ENCODE measurements at regions not wholly inside any gene's neighbourhood (a gene's known extent, or its start where the extent isn't known, plus 50 kb on each side); places are given as distances from the start of the nearest gene placed in this dataset.

DNA sequence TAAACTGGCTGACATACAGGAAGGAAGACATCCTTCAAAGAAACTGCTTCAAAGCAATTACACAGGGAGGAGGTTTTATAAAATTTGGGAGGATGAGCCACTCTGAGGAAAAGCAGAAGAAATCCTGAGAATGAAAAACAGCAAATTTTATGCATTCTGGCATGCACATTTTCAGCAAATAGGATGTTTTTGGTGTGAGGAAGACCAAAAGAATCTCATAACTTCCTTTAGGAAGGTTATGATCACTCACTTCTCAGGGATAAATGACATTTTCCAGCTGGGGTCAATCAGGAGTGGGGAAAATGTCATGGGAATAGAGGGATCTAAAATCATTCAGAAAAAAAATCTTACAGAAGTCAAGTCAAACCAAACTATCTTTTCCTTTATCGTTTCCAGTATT is 371.7 kb upstream of the CNTN6 start (continued):
- TF ChIP-seq, protein P1, sequence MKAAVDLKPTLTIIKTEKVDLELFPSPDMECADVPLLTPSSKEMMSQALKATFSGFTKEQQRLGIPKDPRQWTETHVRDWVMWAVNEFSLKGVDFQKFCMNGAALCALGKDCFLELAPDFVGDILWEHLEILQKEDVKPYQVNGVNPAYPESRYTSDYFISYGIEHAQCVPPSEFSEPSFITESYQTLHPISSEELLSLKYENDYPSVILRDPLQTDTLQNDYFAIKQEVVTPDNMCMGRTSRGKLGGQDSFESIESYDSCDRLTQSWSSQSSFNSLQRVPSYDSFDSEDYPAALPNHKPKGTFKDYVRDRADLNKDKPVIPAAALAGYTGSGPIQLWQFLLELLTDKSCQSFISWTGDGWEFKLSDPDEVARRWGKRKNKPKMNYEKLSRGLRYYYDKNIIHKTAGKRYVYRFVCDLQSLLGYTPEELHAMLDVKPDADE (IDR thresholded peaks at IDR 0.05), result no peak
- TF ChIP-seq CREB1 (CRISPR knock-in tag; IDR thresholded peaks at IDR 0.05; ENCODE audit: low read depth) (no peak), EZH2phosphoT487 (IDR thresholded peaks at IDR 0.05; ENCODE audit: unreplicated experiment) (no peak), STAT1 (IDR thresholded peaks at IDR 0.05; ENCODE audit: unreplicated experiment) (no peak), EZH2 (IDR thresholded peaks at IDR 0.05; ENCODE audit: low read depth, unreplicated experiment) (no peak)

DNA sequence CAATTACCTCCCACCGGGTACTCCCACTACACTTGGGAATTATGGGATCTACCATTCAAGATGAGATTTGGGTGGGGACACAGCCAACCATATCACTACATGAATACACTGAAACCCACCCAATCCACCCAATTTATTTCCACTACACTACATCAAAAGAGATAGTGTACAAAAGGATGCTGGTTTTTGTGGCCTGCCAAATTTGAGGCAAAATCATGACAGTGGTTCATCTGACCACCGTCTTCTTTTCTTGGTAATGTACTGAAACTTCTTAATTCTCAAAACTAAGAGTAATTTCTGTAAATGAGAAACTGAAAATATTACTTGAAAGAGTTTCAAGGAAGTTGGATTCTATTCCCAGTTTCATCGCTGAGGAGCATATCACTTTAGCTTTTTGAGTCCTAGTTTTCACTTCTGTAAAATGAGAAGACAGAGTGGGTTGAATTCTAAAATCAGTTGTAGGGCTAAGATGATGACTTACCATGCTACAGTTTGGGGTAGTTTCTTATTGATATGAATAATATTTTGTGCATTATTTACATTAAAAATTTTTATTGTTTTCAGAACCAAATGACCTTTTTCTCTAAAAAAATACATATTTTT is 360.4 kb upstream of the CNTN6 start:
- H3K9me2 ChIP-seq (ENCODE audit: insufficient read depth), result no peaks in the 10 kb centered on the region
- no peak overlapping the region for H3K4me3 Mint-ChIP-seq
- DNase-seq (ENCODE audit: low spot score), result no peak
- H3K4me1 Mint-ChIP-seq, result no peaks in the 10 kb centered on the region
- no peak overlapping the region for H3K4me2 ChIP-seq
- no peak overlapping the region for H3K4me3 ChIP-seq
- no peaks in the 10 kb centered on the region for H3K27me3 ChIP-seq (ENCODE audit: insufficient read depth)
- H3K36me3 Mint-ChIP-seq (ENCODE audit: low read depth), result peaks cover 19% of the 10 kb centered on the region
- ATAC-seq, result no peak
- peaks cover 2% of the 10 kb centered on the region for H3K27me3 Mint-ChIP-seq (ENCODE audit: insufficient read depth, low read depth, poor library complexity)
- H4K20me1 ChIP-seq (replicated peaks; ENCODE audit: insufficient read depth), result no peaks in the 10 kb centered on the region
- TF ChIP-seq EZH2phosphoT487 (IDR thresholded peaks at IDR 0.05; ENCODE audit: unreplicated experiment), result no peak
- TF ChIP-seq STAT1 (IDR thresholded peaks at IDR 0.05; ENCODE audit: unreplicated experiment), result no peak
- H3K9me3 Mint-ChIP-seq, result peaks cover 75% of the 10 kb centered on the region
- H3K79me2 ChIP-seq (replicated peaks; ENCODE audit: insufficient read depth), result no peaks in the 10 kb centered on the region
- H3F3A ChIP-seq (replicated peaks; ENCODE audit: low read depth), result no peaks in the 10 kb centered on the region
- no peak overlapping the region for H2AFZ ChIP-seq
- no peaks in the 10 kb centered on the region for H3K36me3 ChIP-seq (ENCODE audit: insufficient read depth)
- H3K27ac Mint-ChIP-seq, result no peak overlapping the region
- H3K4me1 ChIP-seq (ENCODE audit: insufficient read depth), result no peaks in the 10 kb centered on the region
- H3K27ac ChIP-seq (ENCODE audit: low read depth), result no peak overlapping the region

DNA sequence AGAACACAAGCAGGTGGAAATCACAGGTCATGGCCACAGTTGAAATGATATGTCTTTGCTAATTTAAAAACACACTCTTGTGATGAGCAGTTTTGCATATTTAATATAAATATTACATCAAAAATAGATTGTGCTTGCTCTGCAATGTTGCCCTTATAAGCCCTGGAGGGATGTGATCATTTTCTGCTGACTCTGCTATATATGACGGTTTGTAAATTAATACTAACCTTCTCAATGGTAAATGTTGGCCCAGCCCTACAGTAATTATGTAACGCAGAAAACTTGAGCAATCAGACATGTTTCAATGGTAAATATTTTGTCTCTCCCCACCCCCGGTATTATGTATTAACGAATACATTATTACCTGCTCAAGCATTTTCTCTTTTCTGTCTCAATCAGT is 359.5 kb upstream of the CNTN6 start:
- Histone ChIP-seq H3K79me2 (replicated peaks; ENCODE audit: insufficient read depth) (no peaks in the 10 kb centered on the region), H4K20me1 (replicated peaks; ENCODE audit: insufficient read depth) (no peaks in the 10 kb centered on the region), H3K4me1 (ENCODE audit: insufficient read depth) (no peaks in the 10 kb centered on the region), H3K36me3 (ENCODE audit: insufficient read depth) (no peaks in the 10 kb centered on the region), H3K27ac (ENCODE audit: low read depth) (no peak overlapping the region), H3K27me3 (ENCODE audit: insufficient read depth) (no peaks in the 10 kb centered on the region), H3K4me2 (no peak overlapping the region), H3F3A (replicated peaks; ENCODE audit: low read depth) (no peaks in the 10 kb centered on the region), H2AFZ (no peak overlapping the region), H3K4me3 (no peak overlapping the region), H3K9me2 (ENCODE audit: insufficient read depth) (no peaks in the 10 kb centered on the region)
- no peak for DNase-seq (ENCODE audit: low spot score)
- Mint-ChIP-seq H3K27me3 (ENCODE audit: insufficient read depth, low read depth, poor library complexity) (peaks cover 2% of the 10 kb centered on the region), H3K9me3 (peaks cover 73% of the 10 kb centered on the region), H3K4me1 (no peaks in the 10 kb centered on the region), H3K4me3 (no peak overlapping the region), H3K27ac (no peak overlapping the region), H3K36me3 (ENCODE audit: low read depth) (peaks cover 21% of the 10 kb centered on the region)
- TF ChIP-seq, protein P1 (IDR thresholded peaks at IDR 0.05), result no peak
- no peak for TF ChIP-seq EZH2phosphoT487 (IDR thresholded peaks at IDR 0.05; ENCODE audit: unreplicated experiment)
- no peak for TF ChIP-seq CREB1 (CRISPR knock-in tag; IDR thresholded peaks at IDR 0.05; ENCODE audit: low read depth)
- no peak for ATAC-seq

Data from GM23338 (cell line).